HG03378 (cell line): ENCODE measurements at regions not wholly inside any gene's neighbourhood (a gene's known extent, or its start where the extent isn't known, plus 50 kb on each side); places are given as distances from the start of the nearest gene placed in this dataset.
"Not testable (repeated sequence)": the region's sequence is repeated elsewhere in the genome, so short reads cannot be mapped to it uniquely, and the experiment has no call there.

Experiments
- ATAC-seq: cut with Tn5 transposase; IDR thresholded peaks from one replicate; pipeline ENCODE4 v1.9.1; 2021; ENCODE audit warnings: mild to moderate bottlenecking, moderate library complexity; ENCODE audit not compliant: unreplicated experiment

DNA sequence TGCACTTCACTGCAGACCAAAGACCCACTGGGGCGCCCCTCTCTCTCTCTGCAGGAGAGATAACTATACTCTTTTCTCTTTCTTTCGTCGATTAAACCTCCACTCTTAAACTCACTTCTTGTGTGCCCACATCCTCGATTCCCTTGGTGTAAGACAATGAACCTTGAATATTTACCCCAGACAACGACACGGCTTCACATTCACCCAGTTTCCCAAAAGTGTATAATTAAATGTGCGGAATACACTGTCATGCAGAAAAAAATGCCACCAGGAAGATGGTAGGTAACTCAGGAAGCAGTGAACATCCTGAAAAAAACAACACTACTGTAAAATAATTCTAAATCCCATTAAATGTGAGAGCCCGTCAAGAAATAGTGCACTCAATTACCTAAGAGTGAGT is 882.2 kb downstream of the TYW1 start:
- ATAC-seq = no peak

DNA sequence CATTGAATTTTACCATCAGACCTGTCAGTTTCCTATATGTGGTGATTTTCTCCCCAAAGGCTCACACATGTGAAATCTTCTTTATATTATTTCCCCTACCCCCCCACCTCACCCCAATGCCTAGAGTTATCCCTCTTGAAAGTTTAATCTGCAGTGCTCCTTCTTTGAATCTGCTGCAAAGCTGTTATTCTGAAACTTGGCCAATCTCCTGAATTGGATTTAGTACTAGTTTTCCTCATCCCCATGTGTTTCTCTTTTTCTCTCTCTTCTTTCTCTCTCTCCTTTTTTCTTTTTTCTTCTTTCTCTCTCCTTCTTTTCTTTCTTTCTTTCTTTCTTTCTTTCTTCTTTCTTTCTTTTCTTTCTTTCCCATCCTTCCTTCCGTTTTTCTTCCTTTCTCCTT is 886.2 kb downstream of the TYW1 start:
- no peak for ATAC-seq

DNA sequence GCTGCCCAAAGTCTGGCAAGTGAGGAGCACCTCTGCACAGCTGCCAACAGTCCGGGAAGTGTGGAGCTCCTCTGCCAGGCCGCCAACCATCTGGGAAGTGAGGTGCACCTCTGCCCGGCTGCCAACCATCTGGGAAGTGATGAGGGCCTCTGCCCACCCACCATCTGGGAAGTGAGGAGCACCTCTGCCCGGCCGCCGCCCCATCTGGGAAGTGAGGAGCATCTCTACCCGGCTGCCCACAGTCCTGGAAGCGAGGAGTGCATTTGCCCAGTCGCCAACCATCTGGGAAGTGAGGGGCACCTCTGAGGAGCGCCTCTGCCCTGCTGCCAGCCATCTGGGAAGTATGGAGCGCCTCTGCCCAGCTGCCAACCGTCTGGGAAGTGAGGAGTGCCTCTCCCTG is 893.7 kb downstream of the TYW1 start:
- no peak for ATAC-seq

DNA sequence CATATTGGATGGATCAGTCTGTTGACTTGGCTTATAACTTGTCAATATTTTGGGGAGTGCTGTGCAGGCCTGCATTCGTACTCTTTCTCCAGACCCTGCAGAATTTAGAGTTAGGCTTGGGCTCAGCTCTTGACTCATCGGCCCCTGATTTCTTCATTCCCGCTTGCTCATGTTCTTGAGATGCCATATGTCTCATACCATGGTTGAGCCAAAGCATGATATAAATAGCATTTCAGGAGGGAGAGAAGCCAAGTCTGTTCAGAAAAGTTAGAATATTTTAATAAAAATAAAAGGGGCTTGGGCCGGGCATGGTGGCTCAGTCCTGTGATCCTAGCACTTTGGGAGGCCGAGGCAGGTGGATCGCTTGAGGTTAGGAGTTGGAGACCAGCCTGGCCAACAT is 898.1 kb downstream of the TYW1 start:
- no peak for ATAC-seq

DNA sequence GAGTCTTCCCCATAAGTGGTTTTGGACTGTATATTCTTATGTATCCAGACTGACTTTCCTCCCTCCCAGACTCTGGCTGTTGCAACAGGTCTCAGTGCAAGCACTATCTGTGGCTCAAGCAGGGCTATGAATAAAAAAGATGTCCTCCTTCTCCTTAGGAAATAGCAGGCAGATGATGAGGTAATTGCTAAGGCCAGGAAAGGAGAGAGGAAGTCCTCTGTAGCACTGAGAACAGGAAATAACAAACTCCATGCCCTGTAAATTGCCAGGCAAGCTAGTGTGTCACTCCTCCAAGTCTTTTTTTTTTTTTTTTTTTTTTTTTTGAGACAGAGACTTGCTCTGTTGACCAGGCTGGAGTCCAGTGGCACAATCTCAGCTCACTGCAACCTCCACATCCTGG is 900.1 kb downstream of the TYW1 start:
- ATAC-seq = no peak

DNA sequence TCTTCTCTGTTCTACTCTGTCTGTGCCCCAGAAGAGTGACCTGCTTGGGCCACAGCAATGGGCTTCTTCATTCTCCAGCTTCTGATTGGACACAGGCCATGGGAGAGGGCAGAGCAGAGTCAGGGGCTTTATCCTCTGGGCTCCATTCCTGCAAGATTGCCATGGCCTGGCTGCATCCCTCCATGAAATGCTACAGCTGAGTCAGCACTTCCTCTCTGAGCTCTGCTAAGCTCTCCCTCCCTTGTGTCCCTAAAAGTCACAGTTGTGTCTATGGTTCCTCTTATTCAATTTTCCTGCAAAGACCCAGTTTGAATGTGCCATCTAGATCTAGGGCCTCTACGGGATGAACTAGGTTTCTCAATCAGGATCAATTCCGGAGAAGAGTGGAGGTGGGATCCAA is 903.8 kb downstream of the TYW1 start:
- no peak for ATAC-seq

DNA sequence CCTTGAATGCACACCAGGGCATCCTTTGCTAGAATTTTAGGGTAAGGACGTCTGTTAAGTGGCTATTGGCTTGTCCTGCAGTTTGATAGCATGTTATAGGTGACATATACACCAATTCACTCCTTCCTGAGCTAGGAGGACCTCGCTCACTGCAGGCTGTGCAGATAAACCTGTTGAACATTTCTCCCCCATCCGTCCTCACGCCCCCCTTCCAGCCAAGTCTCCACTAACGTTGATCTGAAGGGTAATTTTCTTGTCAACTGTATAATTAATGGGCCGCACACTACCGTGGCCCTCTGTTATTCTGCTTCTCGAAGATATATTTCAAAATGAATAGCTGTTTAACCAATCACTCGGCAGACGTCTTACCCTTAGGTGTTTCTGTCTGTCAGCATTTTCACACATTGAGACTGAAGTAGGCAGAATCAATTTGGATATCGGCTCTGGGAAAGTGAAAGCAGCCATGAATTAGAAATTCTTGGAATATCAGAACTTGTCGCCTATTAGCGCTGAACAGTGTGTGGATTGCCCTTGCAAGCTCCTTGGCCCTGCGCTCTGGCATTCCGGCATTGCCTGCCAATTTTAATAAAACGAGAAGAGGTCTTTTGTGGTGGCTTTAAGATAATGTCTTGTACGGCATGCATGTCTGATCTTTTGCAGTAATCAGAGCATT is 905.3 kb downstream of the TYW1 start:
- ATAC-seq = no peak

DNA sequence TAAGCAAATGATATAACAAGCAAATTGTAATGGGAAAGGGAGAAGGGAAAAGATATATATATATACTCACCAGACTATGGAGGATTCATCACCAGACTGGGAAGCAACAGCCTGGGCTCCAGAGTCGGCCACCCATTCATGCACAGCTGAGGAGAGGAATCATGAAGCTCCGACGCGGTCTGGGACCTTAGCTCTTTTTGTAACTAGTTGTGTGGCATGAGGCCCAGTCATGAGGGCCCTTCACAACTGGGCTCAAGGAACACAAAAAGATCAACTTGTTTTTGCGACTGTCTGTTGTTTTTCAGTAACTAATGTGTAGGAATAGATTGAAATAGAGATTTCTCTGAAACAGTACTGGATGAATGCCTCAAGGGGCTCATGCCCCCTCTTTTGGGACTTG is 911.2 kb downstream of the TYW1 start:
- ATAC-seq = no peak

DNA sequence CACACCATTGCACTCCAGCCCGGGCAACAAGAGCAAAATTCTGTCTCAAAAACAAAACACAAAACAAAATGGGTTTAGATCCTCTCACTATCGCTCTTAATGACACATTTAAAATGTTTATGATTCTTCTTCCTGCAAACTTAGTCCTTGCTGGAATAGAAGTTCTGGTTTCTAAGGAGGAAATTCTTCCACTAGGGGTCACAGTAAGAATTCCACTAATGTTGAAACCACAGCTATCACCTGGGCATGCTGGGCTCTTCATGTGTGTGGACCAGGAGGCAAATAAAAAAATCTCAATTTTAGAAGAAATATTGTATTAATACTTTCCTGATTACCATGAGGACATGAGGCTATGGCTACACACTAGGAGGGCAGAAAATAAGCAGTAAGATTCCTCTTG is 915.8 kb downstream of the TYW1 start:
- no peak for ATAC-seq

DNA sequence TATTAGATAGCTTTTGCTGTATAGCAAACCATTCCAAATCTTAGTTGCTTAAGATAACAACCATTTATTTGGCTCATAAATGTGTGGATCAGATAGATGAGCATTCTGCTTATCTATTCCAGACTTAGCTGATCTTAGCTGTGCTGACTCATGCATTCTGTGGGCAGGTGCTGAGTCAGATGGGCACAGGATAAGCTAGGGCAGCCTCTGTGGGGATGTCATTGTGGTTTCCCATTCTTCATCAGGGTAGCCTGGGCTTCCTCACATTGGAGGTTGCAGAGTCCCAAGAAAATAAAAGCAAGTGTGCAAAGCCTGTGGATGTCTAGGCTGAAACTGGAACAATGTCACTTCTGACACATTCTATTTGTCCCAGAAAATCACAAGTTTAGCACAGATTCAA is 917.0 kb downstream of the TYW1 start:
- no peak for ATAC-seq

DNA sequence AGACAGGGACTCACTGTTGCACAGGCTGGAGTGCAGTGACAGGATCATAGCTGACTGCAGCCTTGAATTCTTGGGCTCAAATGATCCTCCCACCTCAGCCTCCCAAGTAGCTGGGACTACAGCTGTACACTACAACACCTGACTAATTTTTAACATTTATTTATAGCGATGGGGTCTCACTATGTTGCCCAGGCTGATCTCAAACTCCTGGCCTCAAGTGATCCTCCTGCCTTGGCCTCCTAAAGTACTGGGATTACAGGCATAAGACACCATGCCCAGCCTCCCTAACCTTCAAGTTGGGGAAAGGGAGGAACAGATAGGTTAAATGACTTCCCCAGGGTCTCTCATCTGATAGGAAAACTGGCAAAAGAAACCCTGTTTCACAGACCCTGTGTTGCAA is 919.5 kb downstream of the TYW1 start:
- ATAC-seq = not testable (repeated sequence)

DNA sequence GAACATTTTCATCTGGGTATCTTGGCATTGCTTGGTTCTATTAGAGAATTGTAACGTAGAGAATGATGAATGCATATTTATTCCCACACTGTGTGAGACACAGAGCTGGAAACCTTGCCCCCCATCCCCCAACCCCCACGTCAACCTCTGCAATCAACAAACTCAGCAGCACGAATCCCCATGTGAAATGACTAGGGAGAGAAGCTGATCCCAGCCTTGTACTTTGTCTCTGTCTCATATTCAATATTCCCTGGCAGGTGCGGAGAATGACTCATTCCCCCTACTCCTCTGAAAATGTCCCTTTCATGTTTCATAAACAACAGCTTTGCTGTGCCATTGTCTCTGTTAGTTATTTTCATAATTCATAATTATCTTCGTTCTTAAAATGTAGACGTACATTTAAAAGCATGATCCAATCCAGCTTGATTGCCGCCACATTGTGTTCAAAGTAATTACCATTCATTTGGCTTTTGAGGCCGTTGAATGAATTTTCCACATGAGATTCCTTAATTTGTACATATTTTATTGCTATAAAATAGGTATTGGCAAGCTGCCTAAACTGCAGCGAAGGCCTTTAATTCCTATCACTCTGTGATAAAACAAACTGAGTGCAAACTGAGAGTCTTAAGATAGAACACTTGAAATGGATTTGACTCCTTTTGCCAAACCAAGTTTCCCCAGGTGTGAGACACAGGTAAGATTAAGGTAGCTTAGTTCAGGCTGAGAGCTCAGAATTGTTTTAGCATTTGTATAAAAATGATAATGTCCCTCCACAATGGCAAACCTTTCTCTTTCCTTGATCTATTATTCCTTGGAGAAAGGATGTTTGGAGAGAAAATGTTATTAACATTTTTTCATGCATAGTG is 920.2 kb downstream of the TYW1 start:
- ATAC-seq = no peak

DNA sequence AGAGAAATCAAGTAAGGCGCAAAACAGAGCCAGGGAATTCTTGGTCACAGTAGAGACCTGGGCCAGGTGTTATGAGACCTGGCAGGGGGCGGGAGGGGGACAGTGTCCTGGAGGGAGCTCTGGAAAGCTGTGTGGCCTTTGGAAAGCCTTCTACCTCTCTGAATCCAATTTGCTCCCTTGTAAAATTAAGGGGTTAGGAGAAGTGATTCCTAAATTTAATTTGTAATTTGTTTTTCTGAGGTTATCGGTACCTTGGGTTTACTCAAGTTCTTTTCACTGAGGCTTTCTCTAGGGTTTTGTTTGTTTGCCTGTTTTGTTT is 920.8 kb downstream of the TYW1 start:
- ATAC-seq = no peak

DNA sequence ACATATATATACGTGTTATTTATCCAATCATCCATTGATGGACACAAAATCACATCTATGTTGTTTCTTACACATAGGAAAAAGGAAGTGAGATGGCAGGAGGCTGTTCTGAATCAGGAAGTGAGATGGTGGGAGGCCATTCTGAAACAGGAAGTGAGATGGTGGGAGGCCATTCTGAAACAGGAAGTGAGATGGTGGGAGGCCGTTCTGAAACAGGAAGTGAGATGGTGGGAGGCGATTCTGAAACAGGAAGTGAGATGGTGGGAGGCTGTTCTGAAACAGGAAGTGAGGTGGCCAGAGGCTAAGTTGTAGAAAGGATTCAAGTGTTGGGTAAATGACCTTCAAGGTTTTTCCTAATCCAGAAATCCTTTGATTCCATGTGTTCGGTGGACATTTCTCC is 921.5 kb downstream of the TYW1 start:
- ATAC-seq = no peak

DNA sequence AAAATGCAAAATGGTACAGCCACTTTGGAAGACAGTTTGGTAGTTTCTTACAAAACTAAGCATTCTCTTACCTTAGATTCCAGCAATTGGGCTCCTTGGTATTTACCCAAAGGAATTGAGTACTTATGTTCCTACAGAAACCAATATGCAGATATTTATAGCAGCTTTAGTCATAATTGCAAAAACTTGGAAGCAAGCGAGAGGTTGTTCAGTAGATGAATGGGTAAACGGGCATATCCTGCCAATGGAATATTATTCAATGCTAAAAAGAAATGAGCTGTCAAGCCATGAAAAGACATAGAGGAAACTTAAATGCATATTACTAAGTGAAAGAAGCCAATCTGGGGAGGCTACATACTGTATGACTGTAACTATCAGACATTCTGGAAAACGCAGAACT is 926.7 kb downstream of the TYW1 start:
- no peak for ATAC-seq

DNA sequence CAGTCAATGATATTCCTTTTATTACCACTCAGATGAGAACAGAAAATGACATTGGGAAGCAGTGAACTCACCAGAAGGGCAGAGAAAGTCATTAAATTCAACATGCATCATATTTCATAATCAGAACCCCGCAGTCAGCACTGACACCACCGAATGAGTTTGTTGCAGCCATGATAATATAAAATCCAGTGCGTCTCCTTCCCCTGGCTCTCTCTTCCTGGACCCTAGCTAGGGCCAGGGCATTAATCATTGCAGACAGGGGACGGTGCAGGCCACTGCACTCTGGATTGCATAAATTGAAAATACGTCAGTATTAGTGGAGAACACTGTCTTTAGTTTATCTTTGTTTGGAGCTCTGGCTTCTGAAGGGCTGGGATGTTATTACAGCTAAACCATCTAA is 931.5 kb downstream of the TYW1 start:
- ATAC-seq = no peak

DNA sequence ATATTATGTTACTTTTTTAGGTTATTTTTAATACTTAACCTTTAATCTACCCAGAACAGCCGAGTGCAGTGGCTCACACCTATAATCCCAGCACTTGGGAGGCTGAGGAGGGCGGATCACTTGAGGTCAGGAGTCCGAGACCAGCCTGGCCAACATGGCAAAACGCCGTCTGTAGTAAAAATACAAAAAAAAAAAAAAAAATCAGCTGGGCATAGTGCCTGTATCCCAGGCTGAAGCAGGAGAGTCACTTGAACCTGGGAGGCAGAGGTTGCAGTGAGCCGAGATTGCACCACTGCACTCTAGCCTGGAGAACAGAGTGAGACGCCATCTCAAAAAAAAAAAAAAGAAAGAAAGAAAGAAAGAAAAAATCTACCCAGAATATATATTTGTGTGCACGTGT is 939.8 kb downstream of the TYW1 start:
- ATAC-seq = not testable (repeated sequence)

DNA sequence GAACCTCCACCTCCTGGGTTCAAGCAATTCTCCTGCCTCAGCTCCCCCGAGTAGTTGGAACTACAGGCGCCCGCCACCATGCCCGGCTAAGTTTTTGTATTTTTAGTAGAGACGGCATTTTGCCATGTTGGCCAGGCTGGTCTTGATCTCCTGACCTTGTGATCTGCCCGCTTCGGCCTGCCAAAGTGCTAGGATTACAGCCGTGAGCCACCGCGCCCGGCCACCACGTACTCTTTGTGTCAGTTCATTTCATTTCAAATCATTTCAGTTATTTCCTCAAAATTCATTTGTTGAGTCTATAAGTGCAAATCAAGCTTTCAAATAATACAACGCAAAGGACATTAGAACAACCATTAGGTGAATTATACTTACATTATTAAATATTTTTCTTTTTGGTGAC is 943.8 kb downstream of the TYW1 start:
- no peak for ATAC-seq

DNA sequence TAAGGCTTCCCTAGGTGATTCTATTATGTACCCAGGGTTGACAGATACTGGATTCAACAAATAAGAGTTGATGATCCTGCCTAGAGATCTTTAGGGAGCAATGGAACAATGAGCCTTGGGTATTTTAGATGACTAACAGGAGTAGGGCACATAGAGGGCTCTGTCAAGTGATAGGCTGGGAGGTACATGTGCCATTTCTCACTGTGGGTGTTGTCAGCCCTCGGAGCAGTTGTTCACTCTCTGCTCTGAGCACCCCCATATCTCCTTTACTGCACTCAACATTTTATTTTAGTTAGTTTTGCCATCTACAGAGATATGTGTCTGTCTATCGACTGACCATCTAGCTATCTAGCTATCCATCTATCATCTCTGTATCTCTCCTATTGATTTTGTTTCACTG is 950.6 kb downstream of the TYW1 start:
- no peak for ATAC-seq

DNA sequence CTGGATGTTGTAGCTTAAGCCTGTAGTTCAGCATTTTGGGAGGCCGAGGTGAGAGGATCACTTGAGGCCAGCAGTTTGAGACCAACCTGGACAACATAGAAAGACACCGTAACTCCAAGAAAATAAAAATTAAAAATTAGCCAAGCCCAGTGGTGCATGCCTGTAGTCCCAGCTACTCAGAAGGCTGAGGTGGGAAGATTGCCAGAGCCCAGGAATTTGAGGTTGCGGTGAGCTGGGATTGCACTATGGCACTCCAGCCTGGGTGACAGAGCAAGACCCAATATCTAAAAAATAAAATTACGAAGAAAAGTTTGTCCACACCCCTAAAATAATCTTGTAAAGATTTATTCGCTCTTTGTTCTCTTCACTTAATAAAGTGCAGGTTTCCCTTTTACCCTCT is 951.0 kb downstream of the TYW1 start:
- ATAC-seq = no peak

DNA sequence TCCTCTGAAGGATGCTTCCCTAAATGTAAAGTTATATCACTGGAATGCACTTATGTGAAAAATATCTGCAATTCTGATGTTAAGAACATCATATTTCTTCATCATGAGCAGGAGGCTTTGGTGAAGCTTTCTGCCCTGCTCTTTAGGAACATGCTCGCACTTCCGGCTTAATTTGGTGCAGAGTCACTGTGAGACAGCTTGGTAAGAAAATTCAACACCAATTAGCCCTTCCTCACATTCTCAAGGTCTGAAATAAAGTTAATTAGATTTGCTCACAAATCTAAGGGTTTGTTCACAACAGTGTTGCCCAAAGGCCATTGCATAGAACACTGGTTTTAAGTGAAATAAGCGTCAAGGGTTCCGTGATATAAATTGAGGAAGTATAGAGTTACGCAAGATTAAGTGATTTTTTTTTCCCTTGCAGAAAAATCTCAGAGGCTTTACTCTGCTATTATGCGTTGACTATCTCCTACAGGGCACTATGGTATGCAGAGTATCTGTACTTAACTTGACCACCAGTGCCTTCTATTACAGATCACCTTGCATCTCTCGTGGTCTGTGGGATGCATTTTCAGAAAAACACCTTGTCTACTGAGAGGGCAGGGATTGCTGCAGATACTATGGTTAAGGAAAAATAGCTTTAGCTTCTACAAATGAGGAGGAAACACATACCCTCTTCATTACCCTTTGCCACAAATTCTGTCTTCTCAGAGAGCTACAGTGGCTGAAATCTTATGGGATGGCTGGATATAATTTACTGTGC is 953.9 kb downstream of the TYW1 start:
- no peak for ATAC-seq

DNA sequence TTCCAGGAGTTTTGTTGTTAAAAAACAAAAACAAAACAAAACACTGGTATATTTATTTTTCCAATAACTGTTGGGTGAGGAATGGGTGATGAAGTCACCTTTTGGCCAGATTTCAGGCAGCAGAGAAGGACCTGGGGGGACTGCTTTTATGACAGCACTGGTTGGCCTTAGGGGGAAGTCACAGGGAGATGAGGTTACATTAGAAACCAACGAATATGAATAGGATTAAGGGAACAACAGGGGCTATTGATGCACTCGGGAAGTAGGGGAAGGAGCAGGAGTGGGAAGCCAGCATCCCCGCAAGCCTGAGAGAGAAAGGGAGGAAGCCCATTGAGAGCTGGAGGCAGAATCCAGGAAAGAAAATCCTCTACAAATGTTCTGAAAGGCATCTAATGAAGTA is 958.4 kb downstream of the TYW1 start:
- ATAC-seq = no peak
